ENCODE measurements at regions not wholly inside any gene's neighbourhood (a gene's known extent, or its start where the extent isn't known, plus 50 kb on each side); places are given as distances from the start of the nearest gene placed in this dataset.

- Histone ChIP-seq H3K9me3 (no peaks in the 10 kb centered on the region), H3K4me1 (no peaks in the 10 kb centered on the region), H3K4me3 (no peak overlapping the region), H3K36me3 (no peaks in the 10 kb centered on the region), H3K27me3 (no peaks in the 10 kb centered on the region), H3K27ac (no peak overlapping the region)
- in situ Hi-C loops (cut with MboI; ENCODE audit: low pct_ligation_motif_present in 1 of 4, low pct_unique_long_range_greater_than_20kb in 1 of 4, low sequenced_read_pairs in 3 of 4) (no loop called here), intact Hi-C loops (cut with DNase I; ENCODE audit: low total_unique reads) (no loop called here)
- WGBS, 2 donors (ENCODE audit: low coverage in 1 of 2): 92 to 98% methylated on average over 1 of the region's 1 CpG
- TF ChIP-seq EP300 (IDR thresholded peaks at IDR 0.05; ENCODE audit: low read depth) (no peak), CTCF (IDR thresholded peaks at IDR 0.05) (no peak), POLR2AphosphoS5 (IDR thresholded peaks at IDR 0.05) (no peak), POLR2A (IDR thresholded peaks at IDR 0.05) (no peak)
- no peak for DNase-seq
Measured at GRCh38 chr13:79211377-79211776, 194.7 kb downstream of the RBM26 start.

- no peaks in the 10 kb centered on the region for H3K4me1 ChIP-seq
- in situ Hi-C loops (cut with MboI; ENCODE audit: low pct_ligation_motif_present in 1 of 4, low pct_unique_long_range_greater_than_20kb in 1 of 4, low sequenced_read_pairs in 3 of 4): no loop called here
- no peak overlapping the region for H3K27ac ChIP-seq
- 64 to 89% methylated on average over 2 of the region's 2 CpGs for WGBS, 2 donors (ENCODE audit: low coverage in 1 of 2)
- no peak overlapping the region for H3K4me3 ChIP-seq
- H3K36me3 ChIP-seq: no peaks in the 10 kb centered on the region
- intact Hi-C loops (cut with DNase I; ENCODE audit: low total_unique reads): no loop called here
- no peak for TF ChIP-seq POLR2AphosphoS5 (IDR thresholded peaks at IDR 0.05)
- no peaks in the 10 kb centered on the region for H3K9me3 ChIP-seq
- no peak for DNase-seq
- no peaks in the 10 kb centered on the region for H3K27me3 ChIP-seq
Measured at GRCh38 chr13:79197933-79198332, 208.1 kb downstream of the RBM26 start.

- Histone ChIP-seq H3K27ac (no peak overlapping the region), H3K4me3 (no peak overlapping the region), H3K36me3 (no peaks in the 10 kb centered on the region), H3K4me1 (no peaks in the 10 kb centered on the region), H3K27me3 (no peaks in the 10 kb centered on the region), H3K9me3 (no peaks in the 10 kb centered on the region)
- WGBS, 2 donors (ENCODE audit: low coverage in 1 of 2): 89% methylated on average over 3 of the region's 3 CpGs; no CpG with 5 or more reads in 1 of the 2 donors
- in situ Hi-C loops (cut with MboI; ENCODE audit: low pct_ligation_motif_present in 1 of 4, low pct_unique_long_range_greater_than_20kb in 1 of 4, low sequenced_read_pairs in 3 of 4): no loop called here
- intact Hi-C loops (cut with DNase I; ENCODE audit: low total_unique reads): no loop called here
- DNase-seq: no peak
- TF ChIP-seq CTCF (IDR thresholded peaks at IDR 0.05) (no peak), POLR2AphosphoS5 (IDR thresholded peaks at IDR 0.05) (no peak), EP300 (IDR thresholded peaks at IDR 0.05; ENCODE audit: low read depth) (no peak), POLR2A (IDR thresholded peaks at IDR 0.05) (no peak)
Measured at GRCh38 chr13:79196843-79197242, 209.2 kb downstream of the RBM26 start.

- no peaks in the 10 kb centered on the region for H3K27me3 ChIP-seq
- H3K4me1 ChIP-seq: no peaks in the 10 kb centered on the region
- WGBS, 2 donors (ENCODE audit: low coverage in 1 of 2): 85 to 100% methylated on average over 2 to 3 of the region's 3 CpGs
- TF ChIP-seq POLR2A (IDR thresholded peaks at IDR 0.05) (no peak), EP300 (IDR thresholded peaks at IDR 0.05; ENCODE audit: low read depth) (no peak), CTCF (IDR thresholded peaks at IDR 0.05) (no peak), POLR2AphosphoS5 (IDR thresholded peaks at IDR 0.05) (no peak)
- intact Hi-C loops (cut with DNase I; ENCODE audit: low total_unique reads) (no loop called here), in situ Hi-C loops (cut with MboI; ENCODE audit: low pct_ligation_motif_present in 1 of 4, low pct_unique_long_range_greater_than_20kb in 1 of 4, low sequenced_read_pairs in 3 of 4) (no loop called here)
- H3K27ac ChIP-seq: no peak overlapping the region
- DNase-seq: no peak
- no peak overlapping the region for H3K4me3 ChIP-seq
- no peaks in the 10 kb centered on the region for H3K36me3 ChIP-seq
- no peaks in the 10 kb centered on the region for H3K9me3 ChIP-seq
Measured at GRCh38 chr13:79196366-79196765, 209.7 kb downstream of the RBM26 start.

GRCh38 chr13:79194727-79195126 lies 211.3 kb downstream of the RBM26 start:
- no peak overlapping the region for H3K4me3 ChIP-seq
- H3K36me3 ChIP-seq: no peaks in the 10 kb centered on the region
- TF ChIP-seq POLR2A (IDR thresholded peaks at IDR 0.05) (no peak), CTCF (IDR thresholded peaks at IDR 0.05) (no peak), EP300 (IDR thresholded peaks at IDR 0.05; ENCODE audit: low read depth) (no peak), POLR2AphosphoS5 (IDR thresholded peaks at IDR 0.05) (no peak)
- H3K9me3 ChIP-seq: no peaks in the 10 kb centered on the region
- 81% methylated on average over 2 of the region's 2 CpGs; no CpG with 5 or more reads in 1 of the 2 donors for WGBS, 2 donors (ENCODE audit: low coverage in 1 of 2)
- H3K27ac ChIP-seq: no peak overlapping the region
- H3K4me1 ChIP-seq: no peaks in the 10 kb centered on the region
- in situ Hi-C loops (cut with MboI; ENCODE audit: low pct_ligation_motif_present in 1 of 4, low pct_unique_long_range_greater_than_20kb in 1 of 4, low sequenced_read_pairs in 3 of 4) (no loop called here), intact Hi-C loops (cut with DNase I; ENCODE audit: low total_unique reads) (no loop called here)
- DNase-seq: no peak
- H3K27me3 ChIP-seq: no peaks in the 10 kb centered on the region

Data from transverse colon (tissue), 4 donors.